ENCODE measurements at regions not wholly inside any gene's neighbourhood (a gene's known extent, or its start where the extent isn't known, plus 50 kb on each side); places are given as distances from the start of the nearest gene placed in this dataset.

GRCh38 chr22:49210606-49211005 is 617.1 kb downstream of the BRD1 start:
- WGBS, 3 donors, result 90 to 95% (median 93%) methylated on average over 6 of the region's 6 CpGs
- H3K27ac ChIP-seq (ENCODE audit: low read depth, low read length), result no peak overlapping the region

- WGBS, 3 donors, result 37 to 49% (median 46%) methylated on average over 15 of the region's 15 CpGs
- no peak overlapping the region for H3K27ac ChIP-seq (ENCODE audit: low read depth, low read length)
Observed at GRCh38 chr22:49209452-49210195, 618.0 kb downstream of the BRD1 start.

GRCh38 chr22:49208768-49209252 is 618.9 kb downstream of the BRD1 start:
- H3K27ac ChIP-seq (ENCODE audit: low read depth, low read length), result no peak overlapping the region
- WGBS, 3 donors, result 51 to 59% (median 53%) methylated on average over 15 of the region's 15 CpGs

- no peak overlapping the region for H3K27ac ChIP-seq (ENCODE audit: low read depth, low read length)
- WGBS, 3 donors, result 72 to 88% (median 81%) methylated on average over 2 of the region's 2 CpGs
Observed at GRCh38 chr22:49208004-49208402, 619.7 kb downstream of the BRD1 start.

GRCh38 chr22:49207008-49208003 is 620.4 kb downstream of the BRD1 start:
- 75 to 77% (median 76%) methylated on average over 16 of the region's 16 CpGs for WGBS, 3 donors

GRCh38 chr22:49206281-49206680 is 621.4 kb downstream of the BRD1 start:
- H3K27ac ChIP-seq (ENCODE audit: low read depth, low read length), result no peak overlapping the region
- 85% methylated on average over 12 of the region's 12 CpGs for WGBS, 3 donors

More at GRCh38 chr22:49207008-49208003, 620.4 kb downstream of the BRD1 start:
- H3K27ac ChIP-seq (ENCODE audit: low read depth, low read length), result no peak overlapping the region

- H3K27ac ChIP-seq (ENCODE audit: low read depth, low read length), result no peak overlapping the region
- WGBS, 3 donors, result 55 to 66% (median 66%) methylated on average over 5 of the region's 5 CpGs
Observed at GRCh38 chr22:49205483-49205800, 622.2 kb downstream of the BRD1 start.

- H3K27ac ChIP-seq (ENCODE audit: low read depth, low read length), result no peak overlapping the region
Observed at GRCh38 chr22:49204599-49205482, 622.8 kb downstream of the BRD1 start.

GRCh38 chr22:49203859-49204598 is 623.6 kb downstream of the BRD1 start:
- WGBS, 3 donors, result 72 to 84% (median 82%) methylated on average over 32 of the region's 32 CpGs

More at GRCh38 chr22:49204599-49205482, 622.8 kb downstream of the BRD1 start:
- 82 to 85% (median 85%) methylated on average over 22 of the region's 22 CpGs for WGBS, 3 donors

GRCh38 chr22:49203091-49203858 is 624.4 kb downstream of the BRD1 start:
- WGBS, 3 donors, result 63 to 70% (median 68%) methylated on average over 38 of the region's 38 CpGs
- H3K27ac ChIP-seq (ENCODE audit: low read depth, low read length), result no peak overlapping the region

More at GRCh38 chr22:49203859-49204598, 623.6 kb downstream of the BRD1 start:
- H3K27ac ChIP-seq (ENCODE audit: low read depth, low read length), result no peak overlapping the region

- WGBS, 3 donors, result 80 to 85% (median 80%) methylated on average over 8 of the region's 8 CpGs
- H3K27ac ChIP-seq (ENCODE audit: low read depth, low read length), result no peak overlapping the region
Observed at GRCh38 chr22:49202226-49202625, 625.4 kb downstream of the BRD1 start.

- H3K27ac ChIP-seq (ENCODE audit: low read depth, low read length), result no peak overlapping the region
- WGBS, 3 donors, result 82 to 85% (median 84%) methylated on average over 22 of the region's 22 CpGs
Observed at GRCh38 chr22:49201046-49201970, 626.4 kb downstream of the BRD1 start.

GRCh38 chr22:49199224-49199623 is 628.4 kb downstream of the BRD1 start:
- WGBS, 3 donors, result 74 to 75% (median 74%) methylated on average over 5 of the region's 5 CpGs
- H3K27ac ChIP-seq (ENCODE audit: low read depth, low read length), result no peak overlapping the region

GRCh38 chr22:49198705-49199084 is 629.0 kb downstream of the BRD1 start:
- H3K27ac ChIP-seq (ENCODE audit: low read depth, low read length), result no peak overlapping the region
- WGBS, 3 donors, result 69 to 85% (median 79%) methylated on average over 6 of the region's 6 CpGs

- 50 to 56% (median 56%) methylated on average over 20 of the region's 20 CpGs for WGBS, 3 donors
- H3K27ac ChIP-seq (ENCODE audit: low read depth, low read length), result no peak overlapping the region
Observed at GRCh38 chr22:49197986-49198704, 629.5 kb downstream of the BRD1 start.
